SK-N-SH treated with all-trans-retinoic acid at 6 μM for 48 hours (cell line): ENCODE measurements at regions not wholly inside any gene's neighbourhood (a gene's known extent, or its start where the extent isn't known, plus 50 kb on each side); places are given as distances from the start of the nearest gene placed in this dataset.

Experiments
- ATAC-seq: fragments of 200-7000 bp; cut with Tn5 transposase; 3 replicates; pipeline ENCODE4 v1.9.1; 2020; ENCODE audit warnings: mild to moderate bottlenecking, moderate library complexity
- ARNTL ChIP-seq: fragments of 450-650 bp; formaldehyde crosslinking; IDR thresholded peaks from 2 replicates; pipeline ENCODE4 v1.5.0; 2020; ENCODE audit warnings: low read depth, mild to moderate bottlenecking, moderate library complexity, borderline replicate concordance
- BACH2 ChIP-seq: fragments of 250-450 bp; sonication (Bioruptor Pico); IDR thresholded peaks from 2 replicates; pipeline ENCODE4 v1.9.0; 2021; ENCODE audit warnings: mild to moderate bottlenecking, borderline replicate concordance
- CSDC2 ChIP-seq: fragments of 250-450 bp; sonication (Bioruptor Pico); IDR thresholded peaks from 2 replicates; pipeline ENCODE4 v1.5.0; 2020; ENCODE audit warnings: mild to moderate bottlenecking, moderate library complexity
- CSRNP3 ChIP-seq: fragments of 250-450 bp; sonication (Bioruptor Pico); IDR thresholded peaks from 2 replicates; pipeline ENCODE4 v1.5.1; 2021; ENCODE audit warnings: mild to moderate bottlenecking, moderate library complexity
- ESRRG ChIP-seq: fragments of 250-450 bp; sonication (Bioruptor Pico); IDR thresholded peaks from 2 replicates; pipeline ENCODE4 v1.6.1; 2021; ENCODE audit warnings: mild to moderate bottlenecking
- GLIS3 ChIP-seq: fragments of 250-450 bp; sonication (Bioruptor Pico); IDR thresholded peaks from 2 replicates; pipeline ENCODE4 v1.5.0; 2020; ENCODE audit warnings: mild to moderate bottlenecking, moderate library complexity
- OSR1 ChIP-seq: fragments of 250-450 bp; sonication (Bioruptor Pico); IDR thresholded peaks from 2 replicates; pipeline ENCODE4 v1.8.0; 2022; ENCODE audit warnings: moderate library complexity, mild to moderate bottlenecking, inconsistent platforms
- POU6F1 ChIP-seq: fragments of 250-450 bp; sonication (Bioruptor Pico); IDR thresholded peaks from 2 replicates; pipeline ENCODE4 v1.8.0; 2021; ENCODE audit warnings: low read depth, mild to moderate bottlenecking, moderate library complexity, borderline replicate concordance
- PPARA ChIP-seq: fragments of 250-450 bp; sonication (Bioruptor Pico); IDR thresholded peaks from 2 replicates; pipeline ENCODE4 v1.5.0; 2020; ENCODE audit warnings: mild to moderate bottlenecking, borderline replicate concordance
- RARB ChIP-seq: fragments of 250-450 bp; sonication (Bioruptor Pico); IDR thresholded peaks from 2 replicates; pipeline ENCODE4 v1.8.0; 2021; ENCODE audit warnings: mild to moderate bottlenecking, moderate library complexity
- TCF4 ChIP-seq: fragments of 250-450 bp; sonication (Bioruptor Pico); IDR thresholded peaks from 2 replicates; pipeline ENCODE4 v1.8.0; 2021; ENCODE audit warnings: mild to moderate bottlenecking, moderate library complexity, borderline replicate concordance
- ZC3H10 ChIP-seq: fragments of 250-450 bp; sonication (Bioruptor Pico); IDR thresholded peaks from 2 replicates; pipeline ENCODE4 v1.5.1; 2021; ENCODE audit warnings: mild to moderate bottlenecking, moderate library complexity
- ZFP3 ChIP-seq: fragments of 250-450 bp; sonication (Bioruptor Pico); IDR thresholded peaks from 2 replicates; pipeline ENCODE4 v1.5.0; 2020; ENCODE audit warnings: mild to moderate bottlenecking, moderate library complexity
- ZFP30 ChIP-seq: fragments of 450-650 bp; formaldehyde crosslinking; IDR thresholded peaks from 2 replicates; pipeline ENCODE4 v1.5.0; 2022; ENCODE audit warnings: mild to moderate bottlenecking, moderate library complexity
- ZNF565 ChIP-seq: fragments of 450-650 bp; formaldehyde crosslinking; conservative IDR thresholded peaks from 2 replicates; pipeline ENCODE4 v1.5.0; 2020; ENCODE audit warnings: low read depth, mild to moderate bottlenecking, moderate library complexity
- ZNF70 ChIP-seq: fragments of 450-650 bp; formaldehyde crosslinking; IDR thresholded peaks from 2 replicates; pipeline ENCODE4 v1.5.0; 2020; ENCODE audit warnings: mild to moderate bottlenecking, moderate library complexity
- ZNF8 ChIP-seq: fragments of 450-650 bp; formaldehyde crosslinking; IDR thresholded peaks from 2 replicates; pipeline ENCODE4 v1.5.0; 2020; ENCODE audit warnings: mild to moderate bottlenecking, moderate library complexity
- TF ChIP-seq, protein P1 (sequence below): fragments of 250-450 bp; sonication (Bioruptor Pico); IDR thresholded peaks from 2 replicates; pipeline ENCODE4 v1.8.0; 2020; ENCODE audit warnings: mild to moderate bottlenecking, moderate library complexity, borderline replicate concordance
- TF ChIP-seq, protein P2 (sequence below): fragments of 250-450 bp; sonication (Bioruptor Pico); IDR thresholded peaks from 2 replicates; pipeline ENCODE4 v1.5.1; 2020; ENCODE audit warnings: low read depth, mild to moderate bottlenecking, moderate library complexity
- TF ChIP-seq, protein P3 (sequence below): fragments of 250-450 bp; sonication (Bioruptor Pico); IDR thresholded peaks from 2 replicates; pipeline ENCODE4 v1.5.0; 2020; ENCODE audit warnings: mild to moderate bottlenecking, moderate library complexity

GRCh38 chr6:140209775-140210174 is 835.3 kb upstream of the CITED2 start (continued):
- TF ChIP-seq, protein P1, sequence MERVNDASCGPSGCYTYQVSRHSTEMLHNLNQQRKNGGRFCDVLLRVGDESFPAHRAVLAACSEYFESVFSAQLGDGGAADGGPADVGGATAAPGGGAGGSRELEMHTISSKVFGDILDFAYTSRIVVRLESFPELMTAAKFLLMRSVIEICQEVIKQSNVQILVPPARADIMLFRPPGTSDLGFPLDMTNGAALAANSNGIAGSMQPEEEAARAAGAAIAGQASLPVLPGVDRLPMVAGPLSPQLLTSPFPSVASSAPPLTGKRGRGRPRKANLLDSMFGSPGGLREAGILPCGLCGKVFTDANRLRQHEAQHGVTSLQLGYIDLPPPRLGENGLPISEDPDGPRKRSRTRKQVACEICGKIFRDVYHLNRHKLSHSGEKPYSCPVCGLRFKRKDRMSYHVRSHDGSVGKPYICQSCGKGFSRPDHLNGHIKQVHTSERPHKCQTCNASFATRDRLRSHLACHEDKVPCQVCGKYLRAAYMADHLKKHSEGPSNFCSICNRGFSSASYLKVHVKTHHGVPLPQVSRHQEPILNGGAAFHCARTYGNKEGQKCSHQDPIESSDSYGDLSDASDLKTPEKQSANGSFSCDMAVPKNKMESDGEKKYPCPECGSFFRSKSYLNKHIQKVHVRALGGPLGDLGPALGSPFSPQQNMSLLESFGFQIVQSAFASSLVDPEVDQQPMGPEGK (CRISPR knock-in tag): no peak
- TF ChIP-seq CSDC2 (CRISPR knock-in tag) (no peak), ZNF565 (CRISPR knock-in tag) (no peak)

DNA sequence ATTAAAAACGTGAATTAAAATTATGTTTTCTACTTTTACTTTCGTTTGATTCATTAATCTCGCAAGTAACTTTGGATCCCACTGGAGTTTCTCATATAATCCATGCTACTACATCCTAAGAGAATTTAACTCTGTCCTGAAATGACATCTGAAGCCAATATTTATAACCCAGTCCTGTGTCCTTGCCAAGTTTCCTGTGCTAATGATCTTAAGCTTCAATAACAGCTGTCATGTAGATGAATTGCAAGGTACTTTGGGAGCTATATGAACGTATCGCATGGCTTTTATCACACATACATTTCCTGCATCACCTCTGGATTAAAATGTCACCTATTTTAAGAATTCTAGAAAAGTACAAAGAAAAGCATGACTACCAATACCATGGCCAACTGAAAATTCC is 833.8 kb upstream of the CITED2 start:
- TF ChIP-seq POU6F1: no peak
- TF ChIP-seq ZNF70 (CRISPR knock-in tag): no peak
- TF ChIP-seq ARNTL (CRISPR knock-in tag): no peak
- no peak for TF ChIP-seq RARB (CRISPR knock-in tag)
- TF ChIP-seq, protein P1 (CRISPR knock-in tag): no peak
- no peak for TF ChIP-seq OSR1 (CRISPR knock-in tag)
- no peak for TF ChIP-seq GLIS3 (CRISPR knock-in tag)
- TF ChIP-seq ESRRG (CRISPR knock-in tag): no peak
- TF ChIP-seq ZFP30 (CRISPR knock-in tag): no peak
- TF ChIP-seq CSRNP3: no peak
- TF ChIP-seq PPARA (CRISPR knock-in tag): no peak
- TF ChIP-seq, protein P2, sequence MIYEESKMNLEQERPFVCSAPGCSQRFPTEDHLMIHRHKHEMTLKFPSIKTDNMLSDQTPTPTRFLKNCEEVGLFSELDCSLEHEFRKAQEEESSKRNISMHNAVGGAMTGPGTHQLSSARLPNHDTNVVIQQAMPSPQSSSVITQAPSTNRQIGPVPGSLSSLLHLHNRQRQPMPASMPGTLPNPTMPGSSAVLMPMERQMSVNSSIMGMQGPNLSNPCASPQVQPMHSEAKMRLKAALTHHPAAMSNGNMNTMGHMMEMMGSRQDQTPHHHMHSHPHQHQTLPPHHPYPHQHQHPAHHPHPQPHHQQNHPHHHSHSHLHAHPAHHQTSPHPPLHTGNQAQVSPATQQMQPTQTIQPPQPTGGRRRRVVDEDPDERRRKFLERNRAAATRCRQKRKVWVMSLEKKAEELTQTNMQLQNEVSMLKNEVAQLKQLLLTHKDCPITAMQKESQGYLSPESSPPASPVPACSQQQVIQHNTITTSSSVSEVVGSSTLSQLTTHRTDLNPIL (CRISPR knock-in tag): no peak
- no peak for TF ChIP-seq CSDC2 (CRISPR knock-in tag)
- TF ChIP-seq ZFP3 (CRISPR knock-in tag): no peak
- TF ChIP-seq ZC3H10 (CRISPR knock-in tag): no peak
- TF ChIP-seq ZNF8: no peak
- TF ChIP-seq BACH2 (CRISPR knock-in tag): no peak
- TF ChIP-seq, protein P3, sequence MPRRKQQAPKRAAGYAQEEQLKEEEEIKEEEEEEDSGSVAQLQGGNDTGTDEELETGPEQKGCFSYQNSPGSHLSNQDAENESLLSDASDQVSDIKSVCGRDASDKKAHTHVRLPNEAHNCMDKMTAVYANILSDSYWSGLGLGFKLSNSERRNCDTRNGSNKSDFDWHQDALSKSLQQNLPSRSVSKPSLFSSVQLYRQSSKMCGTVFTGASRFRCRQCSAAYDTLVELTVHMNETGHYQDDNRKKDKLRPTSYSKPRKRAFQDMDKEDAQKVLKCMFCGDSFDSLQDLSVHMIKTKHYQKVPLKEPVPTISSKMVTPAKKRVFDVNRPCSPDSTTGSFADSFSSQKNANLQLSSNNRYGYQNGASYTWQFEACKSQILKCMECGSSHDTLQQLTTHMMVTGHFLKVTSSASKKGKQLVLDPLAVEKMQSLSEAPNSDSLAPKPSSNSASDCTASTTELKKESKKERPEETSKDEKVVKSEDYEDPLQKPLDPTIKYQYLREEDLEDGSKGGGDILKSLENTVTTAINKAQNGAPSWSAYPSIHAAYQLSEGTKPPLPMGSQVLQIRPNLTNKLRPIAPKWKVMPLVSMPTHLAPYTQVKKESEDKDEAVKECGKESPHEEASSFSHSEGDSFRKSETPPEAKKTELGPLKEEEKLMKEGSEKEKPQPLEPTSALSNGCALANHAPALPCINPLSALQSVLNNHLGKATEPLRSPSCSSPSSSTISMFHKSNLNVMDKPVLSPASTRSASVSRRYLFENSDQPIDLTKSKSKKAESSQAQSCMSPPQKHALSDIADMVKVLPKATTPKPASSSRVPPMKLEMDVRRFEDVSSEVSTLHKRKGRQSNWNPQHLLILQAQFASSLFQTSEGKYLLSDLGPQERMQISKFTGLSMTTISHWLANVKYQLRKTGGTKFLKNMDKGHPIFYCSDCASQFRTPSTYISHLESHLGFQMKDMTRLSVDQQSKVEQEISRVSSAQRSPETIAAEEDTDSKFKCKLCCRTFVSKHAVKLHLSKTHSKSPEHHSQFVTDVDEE (CRISPR knock-in tag): no peak
- TF ChIP-seq TCF4: no peak
- no peak for ATAC-seq
